K562 (cell line): ENCODE measurements at regions not wholly inside any gene's neighbourhood (a gene's known extent, or its start where the extent isn't known, plus 50 kb on each side); places are given as distances from the start of the nearest gene placed in this dataset.

Experiments used
- ATAC-seq: fragments of 200-7000 bp; cut with Tn5 transposase; 3 replicates; pipeline ENCODE4 v1.9.1; 2020; ENCODE audit warnings: moderate library complexity
- BruUV-seq: library from RNA; stranded (reverse); fragments of 400-500 nt; replicated peaks from 2 replicates; lab custom pipeline; 2021; lab: Mats Ljungman, UMichigan
- CTCF ChIA-PET: fragments of 300-600 bp; formaldehyde crosslinking; extraction: SDS; loops from one replicate; lab custom pipeline; 2021; ENCODE audit warnings: low intra/inter-chr PET ratio; lab: Yijun Ruan, JAX
- POLR2A ChIA-PET: fragments of 300-600, 350-650 bp; sonication (Branson Sonifier 250); formaldehyde crosslinking; extraction: SDS; loops from one replicate; lab custom pipeline; 2021; ENCODE audit warnings: antibody characterized with exemption, inconsistent platforms; lab: Yijun Ruan, JAX
- DNase-seq, 4 experiments: peaks; one replicate each; pipeline versions ENCODE4 v3.0.0 to v3.0.0-alpha.2; 2011 to 2018; ENCODE audit warnings: low spot score in 3 of 4, mixed read lengths in 3 of 4; ENCODE audit errors: extremely low read depth in 1 of 4
- FAIRE-seq: peaks from 2 replicates; lab custom pipeline; 2011; peaks lifted over from hg19 to GRCh38; lab: Jason Lieb, UNC
- H2AFZ ChIP-seq: 2 replicates; pipeline ENCODE4 v1.6.0; 2011; ENCODE audit warnings: low read depth, low read length, control low read depth, inconsistent platforms
- H3K27ac ChIP-seq: fragments of 200-600 bp; 3 replicates; pipeline ENCODE4 v1.8.0; 2011; ENCODE audit warnings: low read depth, mild to moderate bottlenecking, control low read depth, inconsistent platforms, low read length, moderate library complexity, mixed read lengths; ENCODE audit errors: extremely low read depth
- H3K27me3 ChIP-seq, 2 experiments: fragments of 300-600 bp in 1 of 2; 2 replicates in 1 of 2; 3 replicates in 1 of 2; pipeline versions ENCODE4 v1.6.0 to v1.8.0; 2011; ENCODE audit warnings: inconsistent platforms in 2 of 2, low read length in 2 of 2, mild to moderate bottlenecking in 1 of 2, mixed read lengths in 1 of 2, moderate library complexity in 1 of 2; ENCODE audit not compliant: control insufficient read depth in 2 of 2, insufficient read depth in 2 of 2
- H3K36me3 ChIP-seq: fragments of 300-600 bp; 3 replicates; pipeline ENCODE4 v1.8.0; 2011; ENCODE audit warnings: mild to moderate bottlenecking, low read length, inconsistent platforms; ENCODE audit not compliant: control insufficient read depth, insufficient read depth
- H3K4me1 ChIP-seq, 2 experiments: fragments of 200-600 bp in 1 of 2; replicated peaks in 1 of 2; 2 replicates in 1 of 2; 3 replicates in 1 of 2; pipeline versions ENCODE4 v1.5.1 to v1.8.0; 2011; ENCODE audit warnings: inconsistent platforms in 2 of 2, low read length in 2 of 2, mild to moderate bottlenecking in 1 of 2, mixed read lengths in 1 of 2, moderate library complexity in 1 of 2; ENCODE audit not compliant: control insufficient read depth in 2 of 2, insufficient read depth in 2 of 2
- H3K4me2 ChIP-seq: 2 replicates; pipeline ENCODE4 v1.6.1; 2011; ENCODE audit warnings: low read length, control low read depth, inconsistent platforms, mixed read lengths; ENCODE audit not compliant: insufficient read depth
- H3K4me3 ChIP-seq: fragments of 200-600 bp; sonication (generic), shearing (Covaris generic); 2 replicates; pipeline ENCODE4 v1.5.1; 2016; ENCODE audit warnings: control low read depth, inconsistent platforms
- H3K79me2 ChIP-seq: fragments of 200-600 bp; 3 replicates; pipeline ENCODE4 v1.8.0; 2011; ENCODE audit warnings: low read length, inconsistent platforms; ENCODE audit not compliant: control insufficient read depth, insufficient read depth
- H3K9ac ChIP-seq, 2 experiments: 2 replicates each; pipeline versions ENCODE4 v1.6.0 to v1.6.1; 2011; ENCODE audit warnings: low read depth in 2 of 2, low read length in 2 of 2, control low read depth in 1 of 2, inconsistent platforms in 1 of 2, mild to moderate bottlenecking in 1 of 2, mixed read lengths in 1 of 2; ENCODE audit not compliant: insufficient read depth in 1 of 2
- H3K9me1 ChIP-seq: one replicate; pipeline ENCODE4 v1.6.0; 2011; ENCODE audit warnings: inconsistent platforms, mild to moderate bottlenecking, low read length, moderate library complexity; ENCODE audit not compliant: control insufficient read depth, insufficient read depth
- H3K9me3 ChIP-seq: replicated peaks from 2 replicates; pipeline ENCODE4 v1.5.1; 2011; ENCODE audit warnings: low read depth, low read length, inconsistent platforms; ENCODE audit not compliant: control insufficient read depth, insufficient read depth
- H4K20me1 ChIP-seq: replicated peaks from 2 replicates; pipeline ENCODE4 v1.6.1; 2011; ENCODE audit warnings: low read length, inconsistent platforms, mixed read lengths; ENCODE audit not compliant: control insufficient read depth, insufficient read depth
- AFF4 ChIP-seq: sonication (generic); formaldehyde crosslinking; IDR thresholded peaks from 2 replicates; pipeline ENCODE4 v1.8.0; 2023; ENCODE audit warnings: mild to moderate bottlenecking, missing genetic modification reagents
- CBFB ChIP-seq: sonication (generic); formaldehyde crosslinking; IDR thresholded peaks from 2 replicates; pipeline ENCODE4 v1.4.0; 2020; ENCODE audit warnings: mild to moderate bottlenecking, missing genetic modification reagents
- FIP1L1 ChIP-seq: fragments of 200-400 bp; formaldehyde crosslinking; IDR thresholded peaks from 2 replicates; pipeline ENCODE4 v1.6.1; 2018; ENCODE audit warnings: mild to moderate bottlenecking, low read depth, low read length; ENCODE audit not compliant: poor library complexity, severe bottlenecking
- HIVEP1 ChIP-seq: fragments of 250-450 bp; sonication (Bioruptor Pico); IDR thresholded peaks from 2 replicates; pipeline ENCODE4 v1.4.0; 2020; ENCODE audit warnings: mild to moderate bottlenecking
- HLTF ChIP-seq: fragments of 450-650 bp; IDR thresholded peaks from 2 replicates; pipeline ENCODE4 v1.6.1; 2016
- KLF13 ChIP-seq: fragments of 450-650 bp; IDR thresholded peaks from 2 replicates; pipeline ENCODE4 v1.6.1; 2016; ENCODE audit warnings: missing genetic modification characterization, low read depth, mild to moderate bottlenecking, missing compliant biosample characterization, moderate library complexity, borderline replicate concordance
- NCOA6 ChIP-seq: fragments of 450-650 bp; IDR thresholded peaks from 2 replicates; pipeline ENCODE4 v1.6.1; 2017; ENCODE audit warnings: mild to moderate bottlenecking
- ZBTB1 ChIP-seq: sonication (generic); formaldehyde crosslinking; IDR thresholded peaks from 2 replicates; pipeline ENCODE4 v1.8.1; 2023; ENCODE audit warnings: missing genetic modification reagents, low read depth, mild to moderate bottlenecking, borderline replicate concordance
- ZFPM2 ChIP-seq: fragments of 250-450 bp; sonication (Bioruptor Pico); IDR thresholded peaks from 2 replicates; pipeline ENCODE4 v1.5.1; 2022; ENCODE audit warnings: mild to moderate bottlenecking
- WGBS: fragments of 100-300 bp; shearing (Covaris generic); methylation state at CpG from one replicate; pipeline ENCODE4 v1.1.6; 2016; ENCODE audit warnings: low coverage, mixed read lengths; ENCODE audit not compliant: insufficient coverage; ENCODE audit errors: missing lambda C conversion rate; 5-methylcytosine and 5-hydroxymethylcytosine counted together
- in situ Hi-C: fragments of 300-500 bp; cut with MboI; formaldehyde crosslinking; loops from 4 replicates; pipeline ENCODE4 v1.15.0; 2018; ENCODE audit warnings: inconsistent platforms, mixed read lengths
- intact Hi-C: fragments of 100-400 bp; cut with micrococcal nuclease; formaldehyde crosslinking; loops from 2 replicates; pipeline ENCODE4 v1.14.2; 2022

- H3K36me3 ChIP-seq, result no peaks in the 10 kb centered on the region
- ChIA-PET POLR2A (no interaction called here), CTCF (no interaction called here)
- no peak overlapping the region for H3K4me2 ChIP-seq
- H3K9me3 ChIP-seq, result no peaks in the 10 kb centered on the region
- FAIRE-seq (no peak), ATAC-seq (no peak), DNase-seq (no peak)
- no peak overlapping the region for H3K4me3 ChIP-seq
- no peaks in the 10 kb centered on the region for H3K4me1 ChIP-seq
- H3K27me3 ChIP-seq, result peaks cover 2 to 6% of the 10 kb centered on the region in 2 experiments; a peak in 3 of 5 replicates
- no peak overlapping the region for H2AFZ ChIP-seq
- in situ Hi-C loops, result no loop called here
- no peak overlapping the region for H3K9ac ChIP-seq
- H3K79me2 ChIP-seq, result no peaks in the 10 kb centered on the region
- H3K9me1 ChIP-seq, result no peaks in the 10 kb centered on the region
- WGBS, result under 1% methylated on average over 10 of the region's 10 CpGs
- H3K27ac ChIP-seq, result no peak overlapping the region
- intact Hi-C loops, result no loop called here
- TF ChIP-seq FIP1L1, result no peak
- no peak for TF ChIP-seq ZBTB1 (CRISPR knock-in tag)
- TF ChIP-seq HIVEP1 (CRISPR knock-in tag), result no peak
- no peak for TF ChIP-seq KLF13 (tag)
- TF ChIP-seq ZFPM2, result no peak
- TF ChIP-seq AFF4 (CRISPR knock-in tag), result no peak
- no peak for TF ChIP-seq NCOA6
- TF ChIP-seq CBFB (CRISPR knock-in tag), result no peak
- TF ChIP-seq HLTF, result no peak
- TF ChIP-seq, all 486 proteins: peak for 0
- H4K20me1 ChIP-seq, result no peaks in the 10 kb centered on the region; the same call in 1 of the 2 replicates
- no TSS peak for BruUV-seq
Measured at GRCh38 chr20:51970858-51971257, 168.5 kb upstream of the SALL4 start.
